Gastroesophageal sphincter (tissue), 4 donors: ENCODE measurements at regions not wholly inside any gene's neighbourhood (a gene's known extent, or its start where the extent isn't known, plus 50 kb on each side); places are given as distances from the start of the nearest gene placed in this dataset.

Experiments
- ATAC-seq: fragments of 150-250 bp; one replicate; pipeline ENCODE4 v1.9.1; 2016; ENCODE audit warnings: mild to moderate bottlenecking, moderate library complexity
- H3K27ac ChIP-seq, 4 donors: fragments of 200-600 bp; sonication (generic) in 3 of 4; 1 replicate in 3 of 4; 2 replicates in 1 of 4; pipeline ENCODE4 v1.5.1; 2016 to 2019
- H3K27me3 ChIP-seq: fragments of 200-600 bp; sonication (generic); one replicate; pipeline ENCODE4 v1.5.1; 2019
- H3K36me3 ChIP-seq, 2 donors: fragments of 200-600 bp; sonication (generic); one replicate each; pipeline ENCODE4 v1.5.1; 2019; ENCODE audit warnings: control low read depth in 1 of 2
- H3K4me1 ChIP-seq, 3 donors: fragments of 200-600 bp; sonication (generic); 1 replicate in 2 of 3; 2 replicates in 1 of 3; pipeline ENCODE4 v1.5.1; 2016 to 2019; ENCODE audit warnings: control low read depth in 2 of 3
- H3K4me3 ChIP-seq, 2 donors: fragments of 200-600 bp; sonication (generic); one replicate each; pipeline ENCODE4 v1.5.1; 2019; ENCODE audit warnings: mild to moderate bottlenecking in 1 of 2, moderate library complexity in 1 of 2
- H3K9me3 ChIP-seq, 3 donors: fragments of 200-600 bp; sonication (generic); one replicate each; pipeline ENCODE4 v1.5.1; 2017 to 2019; ENCODE audit warnings: control low read depth in 2 of 3
- EP300 ChIP-seq: sonication (generic); formaldehyde crosslinking; IDR thresholded peaks from one replicate; pipeline ENCODE4 v1.6.1; 2017; ENCODE audit warnings: antibody characterized with exemption, mild to moderate bottlenecking
- POLR2A ChIP-seq, 2 donors: fragments of 450-650 bp; IDR thresholded peaks; one replicate each; pipeline ENCODE4 v1.6.1; 2017; ENCODE audit warnings: antibody characterized with exemption in 2 of 2, mild to moderate bottlenecking in 2 of 2, moderate library complexity in 1 of 2
- POLR2AphosphoS5 ChIP-seq: sonication (generic); formaldehyde crosslinking; IDR thresholded peaks from one replicate; pipeline ENCODE4 v1.6.1; 2017; ENCODE audit warnings: antibody characterized with exemption
- WGBS, 2 donors: methylation state at CpG; one replicate each; pipeline ENCODE4 v1.1.5; 2018; ENCODE audit warnings: low coverage in 1 of 2; 5-methylcytosine and 5-hydroxymethylcytosine counted together
- TF ChIP-seq, protein P1 (sequence below), 4 experiments: fragments of 200-600 bp in 2 of 4; fragments of 450-650 bp in 2 of 4; sonication (generic) in 1 of 4; IDR thresholded peaks; one replicate each; pipeline ENCODE4 v1.5.1; 2017 to 2019; ENCODE audit warnings: antibody characterized with exemption in 4 of 4, mild to moderate bottlenecking in 2 of 4, moderate library complexity in 2 of 4

DNA sequence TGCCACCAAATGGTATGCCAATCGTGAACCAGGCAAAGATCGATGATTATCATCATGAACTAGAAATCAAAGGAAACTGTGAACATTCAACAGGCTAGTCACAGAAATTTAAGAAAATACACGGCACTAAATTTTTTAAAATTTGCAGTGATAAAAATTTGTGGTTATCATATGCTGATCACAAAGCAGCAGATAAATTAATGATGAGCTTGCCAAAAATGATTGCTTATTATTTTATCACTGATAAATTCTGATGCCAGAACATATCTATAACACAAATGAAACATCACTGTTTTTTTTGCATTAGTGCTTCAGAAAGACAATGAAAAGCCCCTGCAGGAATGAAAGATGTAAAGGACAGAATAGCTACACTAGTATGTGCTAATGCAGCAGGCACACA, 1413.2 kb upstream of the MAP3K7 start:
- H3K4me1 ChIP-seq: no peaks in the 10 kb centered on the region
- H3K27me3 ChIP-seq: no peaks in the 10 kb centered on the region
- no peak overlapping the region for H3K27ac ChIP-seq
- no peak overlapping the region for H3K4me3 ChIP-seq
- TF ChIP-seq POLR2A (IDR thresholded peaks at IDR 0.05) (no peak), POLR2AphosphoS5 (no peak), EP300 (no peak)
- TF ChIP-seq, protein P1, sequence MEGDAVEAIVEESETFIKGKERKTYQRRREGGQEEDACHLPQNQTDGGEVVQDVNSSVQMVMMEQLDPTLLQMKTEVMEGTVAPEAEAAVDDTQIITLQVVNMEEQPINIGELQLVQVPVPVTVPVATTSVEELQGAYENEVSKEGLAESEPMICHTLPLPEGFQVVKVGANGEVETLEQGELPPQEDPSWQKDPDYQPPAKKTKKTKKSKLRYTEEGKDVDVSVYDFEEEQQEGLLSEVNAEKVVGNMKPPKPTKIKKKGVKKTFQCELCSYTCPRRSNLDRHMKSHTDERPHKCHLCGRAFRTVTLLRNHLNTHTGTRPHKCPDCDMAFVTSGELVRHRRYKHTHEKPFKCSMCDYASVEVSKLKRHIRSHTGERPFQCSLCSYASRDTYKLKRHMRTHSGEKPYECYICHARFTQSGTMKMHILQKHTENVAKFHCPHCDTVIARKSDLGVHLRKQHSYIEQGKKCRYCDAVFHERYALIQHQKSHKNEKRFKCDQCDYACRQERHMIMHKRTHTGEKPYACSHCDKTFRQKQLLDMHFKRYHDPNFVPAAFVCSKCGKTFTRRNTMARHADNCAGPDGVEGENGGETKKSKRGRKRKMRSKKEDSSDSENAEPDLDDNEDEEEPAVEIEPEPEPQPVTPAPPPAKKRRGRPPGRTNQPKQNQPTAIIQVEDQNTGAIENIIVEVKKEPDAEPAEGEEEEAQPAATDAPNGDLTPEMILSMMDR (IDR thresholded peaks at IDR 0.05): no peak
- no peaks in the 10 kb centered on the region for H3K9me3 ChIP-seq
- WGBS, 2 donors: 87% methylated on average over 3 of the region's 3 CpGs; no CpG with 5 or more reads in 1 of the 2 donors
- no peak for ATAC-seq
- no peaks in the 10 kb centered on the region for H3K36me3 ChIP-seq

- Histone ChIP-seq H3K27me3 (no peaks in the 10 kb centered on the region), H3K9me3 (no peaks in the 10 kb centered on the region), H3K27ac (no peak overlapping the region), H3K36me3 (no peaks in the 10 kb centered on the region), H3K4me1 (no peaks in the 10 kb centered on the region), H3K4me3 (no peak overlapping the region)
- 89 to 90% methylated on average over 1 of the region's 1 CpG for WGBS, 2 donors
- ATAC-seq: no peak
- TF ChIP-seq POLR2A (IDR thresholded peaks at IDR 0.05): no peak
- TF ChIP-seq, protein P1 (IDR thresholded peaks at IDR 0.05): no peak
- TF ChIP-seq EP300: no peak
- no peak for TF ChIP-seq POLR2AphosphoS5
These were observed 1407.9 kb upstream of the MAP3K7 start for GRCh38 chr6:91994787-91995186.

DNA sequence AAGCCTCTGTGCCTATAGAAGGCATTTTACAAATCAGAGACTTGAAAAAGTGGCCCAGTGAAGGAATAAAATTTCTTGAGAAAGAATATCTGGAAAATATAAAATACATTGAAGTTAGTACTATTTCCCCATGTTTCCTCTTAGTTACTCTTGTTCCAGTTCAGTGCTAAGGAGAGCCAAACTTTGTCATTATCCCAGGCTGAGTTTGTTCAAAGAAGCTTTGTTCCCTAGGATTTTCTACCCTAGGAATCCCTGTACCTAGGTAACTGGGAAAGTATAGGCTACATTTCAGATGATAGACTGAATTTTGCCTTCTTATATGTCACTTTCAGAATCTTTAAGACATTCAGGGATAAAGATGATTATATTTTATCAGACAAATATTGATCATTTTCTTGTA, 1395.7 kb upstream of the MAP3K7 start:
- Histone ChIP-seq H3K9me3 (no peaks in the 10 kb centered on the region), H3K27ac (no peak overlapping the region), H3K4me1 (no peaks in the 10 kb centered on the region), H3K4me3 (no peak overlapping the region), H3K27me3 (no peaks in the 10 kb centered on the region), H3K36me3 (no peaks in the 10 kb centered on the region)
- ATAC-seq: no peak
- TF ChIP-seq POLR2AphosphoS5: no peak
- TF ChIP-seq, protein P1 (IDR thresholded peaks at IDR 0.05): no peak
- no peak for TF ChIP-seq EP300
- TF ChIP-seq POLR2A (IDR thresholded peaks at IDR 0.05): no peak

DNA sequence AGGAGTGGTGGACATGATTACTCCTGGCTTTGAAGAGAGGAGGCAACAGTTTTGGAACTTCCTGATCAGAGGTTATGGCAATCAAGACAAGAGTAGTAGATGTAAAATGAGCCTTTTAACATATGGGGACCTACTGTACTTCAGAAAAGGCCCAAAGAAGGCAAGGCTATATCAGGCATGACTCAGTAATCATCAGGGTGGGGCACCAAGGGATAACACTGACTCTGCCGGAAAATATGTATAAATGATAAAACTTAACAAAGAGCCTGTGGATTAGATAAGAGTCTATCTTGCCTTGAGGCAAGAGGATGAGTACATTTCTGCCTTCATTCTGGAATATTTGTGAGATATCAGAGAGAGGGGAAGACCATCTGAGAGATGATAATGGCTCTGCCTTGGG, 1389.9 kb upstream of the MAP3K7 start:
- no peaks in the 10 kb centered on the region for H3K27me3 ChIP-seq
- TF ChIP-seq POLR2A (IDR thresholded peaks at IDR 0.05) (no peak), POLR2AphosphoS5 (no peak), EP300 (no peak)
- TF ChIP-seq, protein P1 (IDR thresholded peaks at IDR 0.05): no peak
- H3K4me3 ChIP-seq: no peak overlapping the region
- ATAC-seq: no peak
- no peaks in the 10 kb centered on the region for H3K9me3 ChIP-seq
- no peak overlapping the region for H3K27ac ChIP-seq
- no peaks in the 10 kb centered on the region for H3K36me3 ChIP-seq
- no peaks in the 10 kb centered on the region for H3K4me1 ChIP-seq
- 67 to 80% methylated on average over 1 of the region's 1 CpG for WGBS, 2 donors

DNA sequence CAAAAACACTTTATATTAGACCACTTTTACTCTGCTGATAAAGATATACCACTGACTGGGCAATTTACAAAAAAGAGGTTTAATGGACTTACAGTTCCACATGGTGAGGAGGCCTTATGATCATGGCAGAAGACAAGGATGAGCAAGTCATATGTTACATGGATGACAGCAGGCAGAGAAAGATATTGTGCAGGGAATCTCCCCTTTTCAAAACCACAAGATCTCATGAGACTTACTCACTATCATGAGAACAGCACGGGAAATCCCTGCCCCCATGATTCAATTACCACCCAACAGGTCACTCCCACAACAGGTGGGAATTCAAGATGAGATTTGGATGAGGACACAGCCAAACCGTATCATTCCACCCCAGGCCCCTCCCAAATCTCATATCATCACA, 1383.8 kb upstream of the MAP3K7 start:
- ATAC-seq: no peak
- 43 to 84% methylated on average over 1 to 2 of the region's 2 CpGs for WGBS, 2 donors
- no peaks in the 10 kb centered on the region for H3K36me3 ChIP-seq
- no peak overlapping the region for H3K4me3 ChIP-seq
- H3K4me1 ChIP-seq: no peaks in the 10 kb centered on the region
- no peaks in the 10 kb centered on the region for H3K27me3 ChIP-seq
- H3K27ac ChIP-seq: no peak overlapping the region
- TF ChIP-seq POLR2AphosphoS5 (no peak), EP300 (no peak), POLR2A (IDR thresholded peaks at IDR 0.05) (no peak)
- TF ChIP-seq, protein P1 (IDR thresholded peaks at IDR 0.05): no peak
- peaks cover 0 to 7% (median 0%) of the 10 kb centered on the region in 3 donors for H3K9me3 ChIP-seq
